ENCODE measurements at regions not wholly inside any gene's neighbourhood (a gene's known extent, or its start where the extent isn't known, plus 50 kb on each side); places are given as distances from the start of the nearest gene placed in this dataset.

- TF ChIP-seq FOXK2 (IDR thresholded peaks at IDR 0.05) (no peak), EED (IDR thresholded peaks at IDR 0.05; ENCODE audit: low read depth) (peak; percentile 99), SMARCA5 (IDR thresholded peaks at IDR 0.05) (no peak), PAX8 (IDR thresholded peaks at IDR 0.05) (peak; percentile 91; the same call in 1 of the 2 replicates), ZBED1 (IDR thresholded peaks at IDR 0.05; ENCODE audit: borderline replicate concordance) (peak; percentile 99), PAX5 (IDR thresholded peaks at IDR 0.05; ENCODE audit: borderline replicate concordance, low read depth, low read length) (peak; percentile 100), RAD21 (IDR thresholded peaks at IDR 0.05; ENCODE audit: insufficient read depth, low read depth, low read length) (peak; percentile 35; the same call in 1 of the 2 replicates), MXI1 (IDR thresholded peaks at IDR 0.05; ENCODE audit: low read depth, low read length) (peak; percentile 82), ZNF207 (IDR thresholded peaks at IDR 0.05; ENCODE audit: borderline replicate concordance) (peak; percentile 71; the same call in 1 of the 2 replicates), KAT2A (conservative IDR thresholded peaks at IDR 0.05; ENCODE audit: control insufficient read depth, low read depth, low read length) (no peak), TBL1XR1 (IDR thresholded peaks at IDR 0.05; ENCODE audit: low read depth, low read length) (peak; percentile 99), SREBF1 (IDR thresholded peaks at IDR 0.05; ENCODE audit: low read length) (peak; percentile 93), NFYA (IDR thresholded peaks at IDR 0.05; ENCODE audit: borderline replicate concordance, low read depth, low read length) (no peak), HDGF (IDR thresholded peaks at IDR 0.05) (no peak), IKZF1 (conservative IDR thresholded peaks at IDR 0.05) (peak; percentile 100), USF1 (IDR thresholded peaks at IDR 0.05; ENCODE audit: borderline replicate concordance, extremely low read length, insufficient read depth, low read depth, low read length) (no peak), YY1 (IDR thresholded peaks at IDR 0.05; ENCODE audit: low read depth, low read length) (peak; percentile 78), IRF4 (IDR thresholded peaks at IDR 0.05; ENCODE audit: low read depth, low read length) (peak; percentile 100), NR2F1 (conservative IDR thresholded peaks at IDR 0.05) (peak; percentile 99), MYC (IDR thresholded peaks at IDR 0.05; ENCODE audit: insufficient read depth, insufficient read length, insufficient replicate concordance, low read length, severe bottlenecking) (peak; percentile 80), NKRF (conservative IDR thresholded peaks at IDR 0.05) (no peak; the same call in 1 of the 2 replicates), CEBPZ (IDR thresholded peaks at IDR 0.05; ENCODE audit: low read depth, low read length) (no peak), BMI1 (IDR thresholded peaks at IDR 0.05; ENCODE audit: borderline replicate concordance) (peak; percentile 93), STAT3 (IDR thresholded peaks at IDR 0.05; ENCODE audit: low read depth, low read length) (peak; percentile 75; the same call in 1 of the 2 replicates), POU2F2 (IDR thresholded peaks at IDR 0.05; ENCODE audit: borderline replicate concordance, low read depth, low read length) (peak; percentile 97), BCL11A (IDR thresholded peaks at IDR 0.05; ENCODE audit: low read depth, low read length) (peak; percentile 100), IKZF2 (IDR thresholded peaks at IDR 0.05) (peak; percentile 100)
These were observed 220.9 kb downstream of the FOXO1 start (continued) for GRCh38 chr13:40445557-40445990.
